Lung (tissue), 11 donors: ENCODE measurements at regions not wholly inside any gene's neighbourhood (a gene's known extent, or its start where the extent isn't known, plus 50 kb on each side); places are given as distances from the start of the nearest gene placed in this dataset.

ENCODE experiments used
- ATAC-seq: fragments of 200-7000 bp; cut with Tn5 transposase; one replicate; pipeline ENCODE4 v1.9.1; 2020; ENCODE audit warnings: moderate number of reproducible peaks; ENCODE audit not compliant: insufficient read depth, low FRiP score
- DNase-seq, 3 donors: peaks; one replicate each; pipeline ENCODE4 v3.0.0-alpha.2; 2013 to 2017
- H3K27ac ChIP-seq, 2 donors: one replicate each; pipeline ENCODE4 v1.5.1; 2013; ENCODE audit warnings: mild to moderate bottlenecking in 2 of 2, moderate library complexity in 2 of 2, control low read depth in 1 of 2, inconsistent platforms in 1 of 2, low read depth in 1 of 2, low read length in 1 of 2
- H3K27me3 ChIP-seq, 3 donors: one replicate each; pipeline ENCODE4 v1.5.1; 2013; ENCODE audit warnings: low read length in 2 of 3; ENCODE audit not compliant: control insufficient read depth in 3 of 3, insufficient read depth in 3 of 3
- H3K36me3 ChIP-seq, 4 donors: one replicate each; pipeline ENCODE4 v1.5.1; 2013; ENCODE audit warnings: low read length in 4 of 4, mild to moderate bottlenecking in 1 of 4, moderate library complexity in 1 of 4; ENCODE audit not compliant: control insufficient read depth in 4 of 4, insufficient read depth in 4 of 4
- H3K4me1 ChIP-seq, 5 donors: one replicate each; pipeline ENCODE4 v1.5.1; 2013; ENCODE audit warnings: low read length in 5 of 5, mild to moderate bottlenecking in 2 of 5, moderate library complexity in 1 of 5; ENCODE audit not compliant: control insufficient read depth in 5 of 5, insufficient read depth in 5 of 5
- H3K4me3 ChIP-seq: one replicate; pipeline ENCODE4 v1.5.1; 2013; ENCODE audit warnings: mild to moderate bottlenecking, control low read depth, moderate library complexity
- H3K9ac ChIP-seq, 2 donors: one replicate each; pipeline ENCODE4 v1.5.1; 2013; ENCODE audit warnings: low read length in 2 of 2, control low read depth in 1 of 2; ENCODE audit not compliant: insufficient read depth in 1 of 2
- H3K9me3 ChIP-seq, 4 donors: one replicate each; pipeline ENCODE4 v1.5.1; 2013; ENCODE audit warnings: low read length in 3 of 4, mild to moderate bottlenecking in 1 of 4, moderate library complexity in 1 of 4; ENCODE audit not compliant: control insufficient read depth in 4 of 4, insufficient read depth in 3 of 4
- CTCF ChIP-seq: IDR thresholded peaks from 2 replicates; pipeline ENCODE4 v1.5.1; 2012; ENCODE audit warnings: mild to moderate bottlenecking; ENCODE audit errors: control extremely low read depth, extremely low read depth
- WGBS, 2 donors: extraction: QIAGEN DNeasy Blood & Tissue Kit; methylation state at CpG; one replicate each; pipeline ENCODE4 v1.1.7; 2013; 5-methylcytosine and 5-hydroxymethylcytosine counted together
- donor health status: control.
- donor health status: control.
- donor health status: Bipolar disorder and iron deficiency.
- donor health status: healthy.
- donor health status: DM: yes; HTN: yes; CAD: no.

GRCh38 chr5:62795926-62796325, 217.3 kb downstream of the LRRC70 start:
- TF ChIP-seq CTCF, result no peak
- H3K36me3 ChIP-seq, result no peaks in the 10 kb centered on the region
- no peaks in the 10 kb centered on the region for H3K4me1 ChIP-seq
- H3K9ac ChIP-seq, result no peak overlapping the region
- ATAC-seq (no peak), DNase-seq (peak; percentile 17 to 83 (median 72))
- H3K27ac ChIP-seq, result no peak overlapping the region
- peaks cover 0 to 7% (median 0%) of the 10 kb centered on the region in 4 donors for H3K9me3 ChIP-seq
- no peaks in the 10 kb centered on the region for H3K27me3 ChIP-seq
- H3K4me3 ChIP-seq, result no peak overlapping the region

- ATAC-seq, result no peak
- TF ChIP-seq CTCF, result no peak
- WGBS, 2 donors, result 68 to 84% methylated on average over 4 of the region's 4 CpGs
Observed at GRCh38 chr5:62794456-62794855, 215.8 kb downstream of the LRRC70 start.

GRCh38 chr5:62791059-62791458, 212.4 kb downstream of the LRRC70 start:
- TF ChIP-seq CTCF, result no peak
- H3K36me3 ChIP-seq, result no peaks in the 10 kb centered on the region
- no peak overlapping the region for H3K4me3 ChIP-seq
- H3K4me1 ChIP-seq, result peaks cover 0 to 4% (median 0%) of the 10 kb centered on the region in 5 donors
- no peak overlapping the region for H3K9ac ChIP-seq
- no peak overlapping the region for H3K27ac ChIP-seq
- H3K27me3 ChIP-seq, result no peaks in the 10 kb centered on the region
- peaks cover 0 to 1% (median 0%) of the 10 kb centered on the region in 4 donors for H3K9me3 ChIP-seq
- DNase-seq, result peak in 1 of 3 donors; percentile 27
- ATAC-seq, result no peak
- 67 to 74% methylated on average over 2 of the region's 2 CpGs for WGBS, 2 donors

More at GRCh38 chr5:62794456-62794855, 215.8 kb downstream of the LRRC70 start:
- Histone ChIP-seq H3K9ac (no peak overlapping the region), H3K4me1 (peaks cover 0 to 4% (median 0%) of the 10 kb centered on the region in 5 donors), H3K9me3 (peaks cover 0 to 7% (median 0%) of the 10 kb centered on the region in 4 donors), H3K27ac (no peak overlapping the region), H3K27me3 (no peaks in the 10 kb centered on the region), H3K36me3 (no peaks in the 10 kb centered on the region), H3K4me3 (no peak overlapping the region)
- no peak for DNase-seq

- Histone ChIP-seq H3K4me1 (peaks cover 0 to 4% (median 0%) of the 10 kb centered on the region in 5 donors), H3K36me3 (no peaks in the 10 kb centered on the region), H3K27me3 (no peaks in the 10 kb centered on the region), H3K27ac (no peak overlapping the region), H3K9me3 (peaks cover 0 to 1% (median 0%) of the 10 kb centered on the region in 4 donors), H3K9ac (no peak overlapping the region), H3K4me3 (no peak overlapping the region)
- ATAC-seq, result peak; percentile 80
- DNase-seq, result peak; percentile 48 to 84 (median 74)
- TF ChIP-seq CTCF, result no peak
- 26 to 33% methylated on average over 1 of the region's 1 CpG for WGBS, 2 donors
Observed at GRCh38 chr5:62790348-62790747, 211.7 kb downstream of the LRRC70 start.
